ENCODE measurements at regions not wholly inside any gene's neighbourhood (a gene's known extent, or its start where the extent isn't known, plus 50 kb on each side); places are given as distances from the start of the nearest gene placed in this dataset.

- Mint-ChIP-seq H3K4me1 (no peaks in the 10 kb centered on the region), H3K9me3 (peaks cover 0 to 5% (median 2%) of the 10 kb centered on the region in 7 donors), H3K4me3 (no peak overlapping the region), H3K36me3 (no peaks in the 10 kb centered on the region), H3K27ac (no peak overlapping the region), H3K27me3 (ENCODE audit: low read depth in 3 of 3) (no peaks in the 10 kb centered on the region)
- H3K27me3 ChIP-seq (ENCODE audit: control insufficient read depth in 2 of 2, insufficient read depth in 2 of 2, low read length in 2 of 2) = no peaks in the 10 kb centered on the region
- WGBS (ENCODE audit: insufficient coverage) = no CpG with 5 or more reads among the region's 2 CpGs
- intact Hi-C loops (cut with micrococcal nuclease) = no loop called here
- H3K36me3 ChIP-seq (replicated peaks in 1 of 2; ENCODE audit: control insufficient read depth in 1 of 2, insufficient read depth in 2 of 2, low read length in 2 of 2) = no peaks in the 10 kb centered on the region
- no peak overlapping the region for H3K4me2 ChIP-seq (replicated peaks; ENCODE audit: extremely low read depth, low read length, poor library complexity, severe bottlenecking)
- no peaks in the 10 kb centered on the region for H3K4me1 ChIP-seq (ENCODE audit: control insufficient read depth in 1 of 2, insufficient read depth in 2 of 2, low read length in 2 of 2)
- H3K9me3 ChIP-seq (replicated peaks in 1 of 2; ENCODE audit: control insufficient read depth in 1 of 2, insufficient read depth in 1 of 2, low read length in 2 of 2) = peaks cover 0 to 3% of the 10 kb centered on the region in 2 donors
- TF ChIP-seq CTCF (IDR thresholded peaks at IDR 0.05) = no peak
- no peaks in the 10 kb centered on the region for H3K79me2 ChIP-seq (ENCODE audit: insufficient read depth, low read length)
- no peak for DNase-seq
- no peak overlapping the region for H3K4me3 ChIP-seq (replicated peaks in 1 of 3; ENCODE audit: low read depth in 2 of 3, low read length in 3 of 3)
- H3K27ac ChIP-seq (ENCODE audit: low read depth in 1 of 2, low read length in 2 of 2) = no peak overlapping the region
- H3K9ac ChIP-seq (ENCODE audit: insufficient read depth, low read length, poor library complexity, severe bottlenecking) = no peak overlapping the region
- no peak overlapping the region for H2AFZ ChIP-seq (ENCODE audit: insufficient read depth, low read depth, low read length, poor library complexity, severe bottlenecking)
- no peaks in the 10 kb centered on the region for H4K20me1 ChIP-seq (ENCODE audit: insufficient read depth, low read length)
Measured at GRCh38 chr21:27677546-27677945, 710.7 kb upstream of the ADAMTS5 start.

GRCh38 chr21:27675306-27675705 lies 708.4 kb upstream of the ADAMTS5 start:
- Histone ChIP-seq H3K4me3 (replicated peaks in 1 of 3; ENCODE audit: low read depth in 2 of 3, low read length in 3 of 3) (no peak overlapping the region), H3K9ac (ENCODE audit: insufficient read depth, low read length, poor library complexity, severe bottlenecking) (no peak overlapping the region), H3K27ac (ENCODE audit: low read depth in 1 of 2, low read length in 2 of 2) (no peak overlapping the region), H3K27me3 (ENCODE audit: control insufficient read depth in 2 of 2, insufficient read depth in 2 of 2, low read length in 2 of 2) (no peaks in the 10 kb centered on the region), H3K4me2 (replicated peaks; ENCODE audit: extremely low read depth, low read length, poor library complexity, severe bottlenecking) (no peak overlapping the region), H3K4me1 (ENCODE audit: control insufficient read depth in 1 of 2, insufficient read depth in 2 of 2, low read length in 2 of 2) (no peaks in the 10 kb centered on the region), H3K79me2 (ENCODE audit: insufficient read depth, low read length) (no peaks in the 10 kb centered on the region), H2AFZ (ENCODE audit: insufficient read depth, low read depth, low read length, poor library complexity, severe bottlenecking) (no peak overlapping the region), H4K20me1 (ENCODE audit: insufficient read depth, low read length) (no peaks in the 10 kb centered on the region), H3K9me3 (replicated peaks in 1 of 2; ENCODE audit: control insufficient read depth in 1 of 2, insufficient read depth in 1 of 2, low read length in 2 of 2) (peaks cover 0 to 3% of the 10 kb centered on the region in 2 donors), H3K36me3 (replicated peaks in 1 of 2; ENCODE audit: control insufficient read depth in 1 of 2, insufficient read depth in 2 of 2, low read length in 2 of 2) (no peaks in the 10 kb centered on the region)
- no peak for DNase-seq
- Mint-ChIP-seq H3K4me1 (no peaks in the 10 kb centered on the region), H3K27me3 (ENCODE audit: low read depth in 3 of 3) (no peaks in the 10 kb centered on the region), H3K36me3 (no peaks in the 10 kb centered on the region), H3K9me3 (peaks cover 0 to 5% (median 2%) of the 10 kb centered on the region in 7 donors), H3K27ac (no peak overlapping the region), H3K4me3 (no peak overlapping the region)
- TF ChIP-seq CTCF (IDR thresholded peaks at IDR 0.05) = no peak
- WGBS (ENCODE audit: insufficient coverage) = no CpG with 5 or more reads among the region's 4 CpGs
- intact Hi-C loops (cut with micrococcal nuclease) = no loop called here
